PC-3 (cell line): ENCODE measurements at regions not wholly inside any gene's neighbourhood (a gene's known extent, or its start where the extent isn't known, plus 50 kb on each side); places are given as distances from the start of the nearest gene placed in this dataset.
A peak's percentile ranks its signal among the peaks of the same experiment; 100 is the strongest.

Experiments used
- ATAC-seq: fragments of 200-7000 bp; cut with Tn5 transposase; 2 replicates; pipeline ENCODE4 v1.9.1; 2020; ENCODE audit warnings: mild to moderate bottlenecking, moderate library complexity
- BruUV-seq: library from RNA; stranded (reverse); fragments of 400-500 nt; replicated peaks from 2 replicates; lab custom pipeline; 2021; lab: Mats Ljungman, UMichigan
- CTCF ChIA-PET: fragments of 300-600 bp; sonication (Branson Sonifier 250); formaldehyde crosslinking; loops from one replicate; lab custom pipeline; 2022; ENCODE audit warnings: antibody characterized with exemption; lab: Charles Lee
- POLR2A ChIA-PET: fragments of 300-600 bp; sonication (Branson Sonifier 250); formaldehyde crosslinking; loops from one replicate; lab custom pipeline; 2022; ENCODE audit warnings: antibody characterized with exemption; ENCODE audit not compliant: unreplicated experiment; lab: Charles Lee
- DNase-seq: peaks from one replicate; pipeline ENCODE4 v3.0.0-alpha.2; 2015
- H2AFZ ChIP-seq: fragments of 300-600 bp; sonication (generic); 2 replicates; pipeline ENCODE4 v1.6.0; 2016; ENCODE audit warnings: antibody characterized with exemption, low read length
- H3F3A ChIP-seq: fragments of 300-600 bp; sonication (generic); one replicate; pipeline ENCODE4 v1.6.0; 2017; ENCODE audit warnings: antibody characterized with exemption, low read length, control low read depth, mild to moderate bottlenecking; ENCODE audit not compliant: unreplicated experiment
- H3K27ac ChIP-seq: fragments of 300-600 bp; sonication (generic); 2 replicates; pipeline ENCODE4 v1.5.1; 2016; ENCODE audit warnings: mild to moderate bottlenecking, low read length
- H3K27me3 ChIP-seq: fragments of 300-600 bp; sonication (generic); 2 replicates; pipeline ENCODE4 v1.6.1; 2016; ENCODE audit warnings: low read length, mixed read lengths
- H3K36me3 ChIP-seq: fragments of 300-600 bp; sonication (generic); 2 replicates; pipeline ENCODE4 v1.6.1; 2016; ENCODE audit warnings: low read depth, mixed run types, low read length, mixed read lengths
- H3K4me1 ChIP-seq: fragments of 300-600 bp; sonication (generic); 2 replicates; pipeline ENCODE4 v1.5.1; 2016; ENCODE audit warnings: low read length; ENCODE audit not compliant: insufficient read depth
- H3K4me2 ChIP-seq: fragments of 300-600 bp; sonication (generic); 2 replicates; pipeline ENCODE4 v1.6.0; 2016; ENCODE audit warnings: low read length
- H3K4me3 ChIP-seq: fragments of 300-600 bp; sonication (generic); 2 replicates; pipeline ENCODE4 v1.5.1; 2016; ENCODE audit warnings: mild to moderate bottlenecking, low read length, mixed read lengths
- H3K79me2 ChIP-seq: fragments of 300-600 bp; sonication (generic); 2 replicates; pipeline ENCODE4 v1.6.1; 2017; ENCODE audit warnings: low read length, mixed read lengths
- H3K9ac ChIP-seq: fragments of 300-600 bp; sonication (generic); 2 replicates; pipeline ENCODE4 v1.6.0; 2016; ENCODE audit warnings: mild to moderate bottlenecking, low read length
- H3K9me2 ChIP-seq: fragments of 300-600 bp; sonication (generic); replicated peaks from 2 replicates; pipeline ENCODE4 v1.6.1; 2016; ENCODE audit warnings: mixed run types, low read length, mixed read lengths
- H3K9me3 ChIP-seq: fragments of 300-600 bp; sonication (generic); 2 replicates; pipeline ENCODE4 v1.6.1; 2016; ENCODE audit warnings: low read length, mixed read lengths
- H4K20me1 ChIP-seq: fragments of 300-600 bp; sonication (generic); 2 replicates; pipeline ENCODE4 v1.6.1; 2016; ENCODE audit warnings: low read length, mixed read lengths
- EZH2 ChIP-seq: fragments of 300-600 bp; sonication (generic); IDR thresholded peaks from one replicate; pipeline ENCODE4 v1.6.1; 2017; ENCODE audit warnings: antibody characterized with exemption, mild to moderate bottlenecking, low read length; ENCODE audit not compliant: unreplicated experiment
- EZH2phosphoT487 ChIP-seq: fragments of 300-600 bp; sonication (generic); IDR thresholded peaks from 2 replicates; pipeline ENCODE4 v1.6.1; 2018; ENCODE audit warnings: mild to moderate bottlenecking, antibody characterized with exemption, low read length, borderline replicate concordance
- intact Hi-C: fragments of 100-400 bp; cut with micrococcal nuclease; formaldehyde crosslinking; loops from 2 replicates; pipeline ENCODE4 v1.9.0; 2023
- TF ChIP-seq, protein P1 (sequence below): fragments of 300-600 bp; sonication (generic); conservative IDR thresholded peaks from 2 replicates; pipeline ENCODE4 v1.5.1; 2017; ENCODE audit warnings: antibody characterized with exemption, low read depth, mild to moderate bottlenecking, low read length

DNA sequence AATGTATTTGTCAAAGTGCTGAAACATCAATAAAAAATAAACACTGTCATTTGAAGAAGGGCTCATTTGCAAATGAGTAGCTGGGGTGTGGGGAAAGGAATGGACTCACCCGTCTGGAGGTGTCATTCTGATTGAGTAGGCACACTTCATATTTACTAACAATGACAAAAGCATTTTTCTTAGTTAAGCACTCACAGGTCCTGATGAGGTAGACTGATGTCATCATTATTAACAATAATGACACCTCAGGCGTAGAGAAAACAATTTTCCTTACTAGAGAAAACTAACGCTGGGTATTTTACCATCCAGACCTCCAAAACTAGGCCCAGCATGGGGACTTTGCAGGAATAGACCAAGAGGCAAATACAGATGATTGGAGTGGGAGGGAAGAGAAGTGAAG is 76.0 kb downstream of the UNC5CL start:
- Histone ChIP-seq H3K79me2 (no peaks in the 10 kb centered on the region), H4K20me1 (no peaks in the 10 kb centered on the region), H3K9me2 (no peaks in the 10 kb centered on the region), H3K4me1 (peaks cover 37% of the 10 kb centered on the region), H3K4me3 (no peak overlapping the region), H3K27me3 (no peaks in the 10 kb centered on the region), H3F3A (no peaks in the 10 kb centered on the region), H3K9me3 (no peaks in the 10 kb centered on the region), H3K4me2 (no peak overlapping the region), H2AFZ (no peak overlapping the region), H3K9ac (no peak overlapping the region), H3K27ac (peak overlapping the region; percentile 76), H3K36me3 (no peaks in the 10 kb centered on the region)
- BruUV-seq, result no TSS peak
- TF ChIP-seq EZH2 (no peak), EZH2phosphoT487 (no peak)
- intact Hi-C loops, result loop anchor here (2.0 kb wide), 1 partner anchor 34 kb away; no protein-coding TSS in a partner anchor
- ATAC-seq (no peak), DNase-seq (no peak)
- POLR2A ChIA-PET, result no interaction called here
- CTCF ChIA-PET, result no interaction called here

GRCh38 chr6:40962241-40962640 is 76.8 kb downstream of the UNC5CL start:
- Histone ChIP-seq H3K79me2 (no peaks in the 10 kb centered on the region), H3K36me3 (no peaks in the 10 kb centered on the region), H3K9me3 (no peaks in the 10 kb centered on the region), H3K9me2 (no peaks in the 10 kb centered on the region), H3K27me3 (no peaks in the 10 kb centered on the region), H4K20me1 (no peaks in the 10 kb centered on the region), H3K9ac (peak overlapping the region; percentile 19; the same call in 1 of the 2 replicates), H3K4me3 (no peak overlapping the region), H3K4me2 (peak overlapping the region; percentile 42), H3K27ac (peak overlapping the region; percentile 78), H3K4me1 (peaks cover 44% of the 10 kb centered on the region), H2AFZ (peak overlapping the region; percentile 52), H3F3A (no peaks in the 10 kb centered on the region)
- intact Hi-C loops, result loop anchor here (2.0 kb wide), 1 partner anchor 35 kb away; no protein-coding TSS in a partner anchor
- CTCF ChIA-PET, result interaction anchor here (0.6 kb wide), 1 partner anchor 67 kb away, joined by 4 read pairs; no protein-coding TSS in a partner anchor
- TF ChIP-seq, protein P1, sequence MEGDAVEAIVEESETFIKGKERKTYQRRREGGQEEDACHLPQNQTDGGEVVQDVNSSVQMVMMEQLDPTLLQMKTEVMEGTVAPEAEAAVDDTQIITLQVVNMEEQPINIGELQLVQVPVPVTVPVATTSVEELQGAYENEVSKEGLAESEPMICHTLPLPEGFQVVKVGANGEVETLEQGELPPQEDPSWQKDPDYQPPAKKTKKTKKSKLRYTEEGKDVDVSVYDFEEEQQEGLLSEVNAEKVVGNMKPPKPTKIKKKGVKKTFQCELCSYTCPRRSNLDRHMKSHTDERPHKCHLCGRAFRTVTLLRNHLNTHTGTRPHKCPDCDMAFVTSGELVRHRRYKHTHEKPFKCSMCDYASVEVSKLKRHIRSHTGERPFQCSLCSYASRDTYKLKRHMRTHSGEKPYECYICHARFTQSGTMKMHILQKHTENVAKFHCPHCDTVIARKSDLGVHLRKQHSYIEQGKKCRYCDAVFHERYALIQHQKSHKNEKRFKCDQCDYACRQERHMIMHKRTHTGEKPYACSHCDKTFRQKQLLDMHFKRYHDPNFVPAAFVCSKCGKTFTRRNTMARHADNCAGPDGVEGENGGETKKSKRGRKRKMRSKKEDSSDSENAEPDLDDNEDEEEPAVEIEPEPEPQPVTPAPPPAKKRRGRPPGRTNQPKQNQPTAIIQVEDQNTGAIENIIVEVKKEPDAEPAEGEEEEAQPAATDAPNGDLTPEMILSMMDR, result no peak
- no peak for TF ChIP-seq EZH2
- TF ChIP-seq EZH2phosphoT487, result no peak
- DNase-seq (peak; percentile 95), ATAC-seq (peak; percentile 88)
- POLR2A ChIA-PET, result interaction anchor here (0.6 kb wide), 1 partner anchor 46 kb away, joined by 7 read pairs; no protein-coding TSS in a partner anchor
- no TSS peak for BruUV-seq

DNA sequence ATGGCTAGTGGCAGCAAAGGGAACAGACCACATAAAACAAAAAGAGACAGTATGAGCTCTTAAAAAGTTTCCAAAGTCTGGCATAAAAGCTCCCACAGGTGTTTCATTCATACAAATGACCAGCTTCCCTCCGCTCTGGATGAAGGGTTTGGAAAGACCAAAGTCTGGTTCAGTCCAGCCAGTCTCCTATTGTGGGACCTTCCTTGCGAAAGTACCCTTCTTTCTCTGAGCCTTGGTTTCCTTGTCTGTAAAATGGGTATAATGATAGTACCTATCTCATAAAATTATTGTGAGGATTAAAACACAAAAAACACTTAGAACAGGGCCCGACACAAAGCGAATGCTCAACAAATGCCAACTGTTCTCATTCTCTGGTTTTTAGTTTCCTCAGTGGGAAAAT is 77.2 kb downstream of the UNC5CL start:
- Histone ChIP-seq H3K9me2 (no peaks in the 10 kb centered on the region), H3K4me2 (peak overlapping the region; percentile 42), H3K4me1 (peaks cover 44% of the 10 kb centered on the region), H4K20me1 (no peaks in the 10 kb centered on the region), H3K9ac (peak overlapping the region; percentile 19; the same call in 1 of the 2 replicates), H3K36me3 (no peaks in the 10 kb centered on the region), H2AFZ (0 out of 2 replicates have a peak overlapping the region, but pooled peaks have one; percentile 52), H3K27ac (peak overlapping the region; percentile 78), H3K4me3 (no peak overlapping the region), H3K27me3 (no peaks in the 10 kb centered on the region), H3K79me2 (no peaks in the 10 kb centered on the region), H3K9me3 (no peaks in the 10 kb centered on the region), H3F3A (no peaks in the 10 kb centered on the region)
- TF ChIP-seq EZH2phosphoT487 (no peak), EZH2 (no peak)
- TF ChIP-seq, protein P1, result no peak
- DNase-seq, result no peak
- POLR2A ChIA-PET, result interaction anchor here (0.6 kb wide), 1 partner anchor 46 kb away, joined by 7 read pairs; no protein-coding TSS in a partner anchor
- intact Hi-C loops, result loop anchor here (1.0 to 2.0 kb wide), 2 partner anchors 35 to 55 kb away; no protein-coding TSS in a partner anchor
- CTCF ChIA-PET, result interaction anchor here (0.6 kb wide), 1 partner anchor 67 kb away, joined by 4 read pairs; no protein-coding TSS in a partner anchor
- no peak for ATAC-seq
- BruUV-seq, result no TSS peak
